ENCODE measurements at regions not wholly inside any gene's neighbourhood (a gene's known extent, or its start where the extent isn't known, plus 50 kb on each side); places are given as distances from the start of the nearest gene placed in this dataset.
A peak's percentile ranks its signal among the peaks of the same experiment; 100 is the strongest.
"Not testable (repeated sequence)": the region's sequence is repeated elsewhere in the genome, so short reads cannot be mapped to it uniquely, and the experiment has no call there.

DNA sequence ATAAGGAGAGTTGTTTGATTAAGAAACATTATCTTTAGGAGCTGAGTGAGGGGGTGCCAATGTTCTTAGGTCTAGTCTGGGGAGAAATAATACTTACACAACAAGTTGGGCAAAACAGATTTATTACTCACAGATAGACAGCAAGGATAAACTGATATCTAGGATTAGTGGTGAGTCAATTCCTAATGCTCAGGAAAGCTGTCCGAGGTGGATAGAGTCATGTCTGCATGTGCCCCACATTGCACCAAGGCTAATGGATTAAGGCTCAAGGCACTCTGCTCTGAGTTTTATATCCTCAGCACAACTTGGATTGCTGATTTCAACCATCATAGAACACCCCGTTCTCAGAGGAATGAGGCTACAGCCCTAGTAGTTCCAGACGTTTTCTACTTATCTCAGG lies 1042.3 kb downstream of the OTOL1 start:
- no peak for DNase-seq

DNA sequence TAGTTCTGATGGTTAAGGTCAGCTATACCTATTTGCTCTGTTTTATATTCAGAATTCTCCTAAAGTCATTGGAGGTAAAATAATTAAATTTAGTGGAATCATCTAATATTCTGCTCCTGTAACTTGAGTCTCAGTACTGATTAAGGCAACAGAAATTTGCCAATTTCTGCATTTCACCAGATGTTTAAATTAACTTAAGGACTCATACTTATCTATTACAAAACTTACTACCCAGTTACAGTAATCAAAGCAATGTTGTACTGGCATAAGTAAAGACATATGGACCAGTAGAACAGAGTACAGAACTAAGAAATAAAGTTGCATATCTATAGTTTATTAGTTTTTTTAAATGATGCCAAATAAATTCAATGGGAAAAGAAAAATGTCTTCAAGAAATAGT lies 1043.8 kb downstream of the OTOL1 start:
- DNase-seq, result no peak

DNA sequence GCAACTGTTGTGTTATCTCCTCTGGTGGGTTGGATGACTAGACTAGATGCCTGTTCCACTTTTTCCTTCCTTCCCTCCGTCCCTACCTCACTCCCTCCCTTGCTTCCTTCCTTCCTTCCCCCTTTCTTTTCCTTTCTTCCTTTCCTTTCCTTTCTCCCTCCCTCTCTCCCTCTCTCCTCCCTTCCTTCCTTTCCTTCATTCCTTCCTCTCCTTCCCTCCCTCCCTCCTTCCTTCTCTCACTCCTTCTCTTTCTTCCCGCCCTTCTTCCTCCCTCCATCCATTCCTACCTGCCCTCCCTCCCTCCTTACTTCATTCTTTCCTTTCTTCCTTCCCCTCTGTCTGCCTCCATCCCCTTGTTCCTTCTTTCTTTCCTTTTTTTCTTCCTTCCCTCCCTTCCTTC lies 1045.3 kb downstream of the OTOL1 start:
- DNase-seq, result no peak

DNA sequence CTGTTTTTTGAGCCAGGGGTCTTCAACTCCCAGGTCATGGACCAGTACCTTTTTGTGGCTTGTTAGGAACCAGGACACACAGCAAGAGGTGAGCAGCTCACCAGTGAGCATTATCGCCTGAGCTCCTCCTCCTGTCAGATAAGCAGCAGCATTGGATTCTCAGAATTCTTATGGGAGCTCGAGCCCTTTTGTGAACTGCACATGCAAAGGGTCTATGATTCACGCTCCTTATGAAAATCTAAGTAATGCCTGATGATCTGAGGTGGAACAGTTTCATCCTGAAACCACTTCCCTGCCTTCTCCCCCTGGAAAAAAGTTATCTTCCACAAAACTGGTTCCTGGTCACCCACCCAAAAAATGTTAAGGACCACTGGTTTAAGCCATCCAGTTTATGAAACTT lies 1047.6 kb downstream of the OTOL1 start:
- no peak for DNase-seq

DNA sequence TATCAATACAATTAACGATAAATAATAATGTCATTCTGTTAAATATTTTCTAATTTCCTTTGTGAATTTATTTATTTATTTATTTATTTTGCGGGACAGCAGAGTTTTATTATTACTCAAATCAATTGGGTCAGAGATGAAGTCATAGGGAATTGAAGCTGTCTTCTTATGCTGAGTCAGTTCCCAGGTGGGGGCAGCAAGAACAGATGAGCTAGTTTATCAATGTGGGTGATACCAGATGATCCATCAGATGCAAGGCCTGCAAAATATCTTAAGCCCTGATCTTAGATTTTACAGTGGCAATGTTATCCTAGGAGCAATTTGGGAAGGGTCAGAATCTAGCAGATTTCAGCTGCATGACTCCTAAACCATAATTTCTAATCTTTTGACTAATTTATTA lies 1050.3 kb downstream of the OTOL1 start:
- no peak for DNase-seq

DNA sequence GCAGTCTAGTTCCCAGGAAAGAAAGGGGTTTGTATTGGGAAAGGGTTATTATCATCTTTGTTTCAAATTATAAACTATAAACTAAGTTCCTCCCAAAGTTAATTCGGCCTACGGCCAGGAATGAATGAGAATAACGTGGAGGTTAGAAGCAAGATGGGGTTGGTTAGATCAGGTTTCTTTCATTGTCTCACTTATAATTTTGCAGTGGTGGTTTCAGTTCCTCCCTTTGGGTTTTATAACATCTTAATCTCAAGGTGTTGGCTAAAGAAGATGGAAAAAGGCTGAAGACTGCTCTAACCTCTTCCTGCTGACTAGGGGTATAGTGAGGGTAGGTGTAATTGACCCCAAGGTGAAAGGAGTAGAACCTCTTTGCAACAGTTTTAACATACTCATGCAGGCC lies 1050.7 kb downstream of the OTOL1 start:
- no peak for DNase-seq

DNA sequence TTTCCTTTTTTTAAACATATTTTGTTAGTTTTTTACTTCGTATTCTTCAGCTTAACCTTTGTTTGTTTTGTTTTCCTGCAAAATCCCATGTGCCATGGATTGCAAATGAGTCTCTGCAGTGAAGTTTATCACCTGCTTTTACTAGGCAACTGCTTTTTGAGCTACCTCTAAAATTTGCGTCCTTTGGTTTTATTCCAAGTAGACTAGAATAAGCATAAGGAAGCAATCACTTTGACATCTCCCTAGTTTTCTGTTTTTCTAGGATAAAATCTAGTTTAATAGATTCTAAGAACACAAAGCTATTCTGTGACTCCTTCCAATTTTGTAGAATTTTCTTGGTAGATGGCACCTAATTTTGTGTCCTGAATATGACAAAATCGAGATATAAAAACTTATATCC lies 1059.2 kb downstream of the OTOL1 start:
- no peak for DNase-seq

DNA sequence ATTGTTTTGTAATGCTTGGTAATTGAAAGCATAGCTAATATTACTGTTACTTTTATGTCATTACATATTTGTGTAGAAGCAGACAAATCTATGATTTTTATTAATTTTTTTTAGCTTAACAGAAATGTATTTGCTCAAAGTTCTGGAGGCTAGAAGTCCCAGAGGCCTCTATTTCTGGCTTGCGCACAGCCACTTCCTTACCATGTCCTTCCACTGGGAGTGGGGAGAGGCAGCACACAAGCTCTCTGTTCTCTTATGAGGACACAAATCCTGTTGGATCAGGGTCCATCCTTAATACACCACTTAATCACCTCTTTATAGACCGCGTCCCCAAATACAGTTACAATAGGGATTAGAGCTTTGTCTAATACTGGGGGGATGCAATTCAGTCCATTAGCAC lies 1061.4 kb downstream of the OTOL1 start:
- no peak for DNase-seq

DNA sequence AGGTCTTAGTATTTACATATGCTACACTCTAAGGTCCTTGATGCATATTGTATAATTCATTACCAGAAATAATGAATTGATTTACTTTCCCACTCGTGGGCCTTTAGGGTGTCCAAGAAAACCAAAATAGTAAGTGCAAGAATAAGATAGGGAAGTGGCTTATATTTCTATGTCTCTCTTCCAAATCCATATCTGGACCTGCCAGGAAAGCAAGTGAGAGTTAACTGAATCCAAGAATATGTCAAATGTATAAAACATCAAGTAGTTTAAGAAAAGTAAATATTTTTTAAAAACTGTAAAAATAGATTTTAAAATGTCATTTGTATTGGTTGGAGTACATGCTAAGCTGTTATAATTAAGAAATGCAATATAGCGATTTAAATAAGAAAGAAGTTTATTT lies 1072.1 kb downstream of the OTOL1 start:
- DNase-seq, result no peak

DNA sequence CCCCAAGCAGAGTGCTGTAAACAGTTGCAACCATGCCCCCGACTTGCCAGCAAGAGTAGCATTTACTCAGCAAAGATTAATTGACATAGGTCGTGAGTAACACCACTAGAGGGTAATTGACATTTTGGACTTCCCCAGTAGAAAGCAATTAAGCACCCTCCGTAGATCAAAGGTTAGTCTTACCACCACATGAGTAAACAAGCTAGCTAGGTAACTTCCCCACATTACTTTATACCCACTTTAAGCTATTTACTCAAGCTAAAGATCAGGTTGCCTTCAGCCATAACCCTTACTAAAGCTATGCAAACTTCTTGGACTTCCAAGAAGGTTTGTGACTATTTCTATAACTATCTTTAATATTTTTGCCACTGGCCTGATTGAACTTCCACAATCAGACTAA lies 1072.7 kb downstream of the OTOL1 start:
- DNase-seq, result no peak

DNA sequence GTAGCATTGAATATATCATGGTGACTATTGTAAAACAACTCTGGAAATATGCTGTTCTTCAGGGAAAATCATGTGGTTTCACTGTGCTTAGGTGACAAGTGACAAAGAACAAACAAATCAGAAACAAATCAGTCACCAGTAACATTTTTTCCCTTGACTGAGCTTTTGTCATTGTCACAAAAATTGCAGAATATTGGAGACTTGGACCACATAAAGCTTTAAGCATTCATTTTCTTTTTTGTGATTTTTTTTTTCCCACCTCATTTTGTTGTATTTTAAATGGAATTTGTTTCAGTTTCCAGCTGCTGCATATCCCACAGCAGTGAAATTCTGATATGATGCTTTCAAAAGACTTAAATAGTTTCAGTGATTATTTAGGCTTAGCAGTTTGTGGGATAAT lies 1088.4 kb downstream of the OTOL1 start:
- peak; percentile 56 to 65 for DNase-seq

DNA sequence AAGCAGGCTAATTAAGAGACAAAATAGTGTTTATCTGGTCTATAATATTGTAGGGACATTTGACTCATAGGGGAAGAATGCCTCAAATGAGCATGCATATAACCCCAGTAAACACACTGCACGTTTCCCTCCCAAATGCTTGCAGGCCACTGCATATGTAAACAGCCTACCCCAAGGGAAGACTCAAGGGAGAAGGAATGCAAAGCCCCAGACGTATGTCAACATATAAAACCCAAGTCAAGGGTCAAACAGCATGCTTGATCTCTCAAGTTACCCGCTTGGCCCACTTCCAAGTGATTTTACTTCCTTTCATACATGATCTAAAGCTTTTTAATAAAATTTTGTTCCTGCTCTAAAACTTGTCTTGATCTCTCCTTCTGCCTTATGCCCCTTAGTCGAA lies 1090.0 kb downstream of the OTOL1 start:
- DNase-seq, result no peak

DNA sequence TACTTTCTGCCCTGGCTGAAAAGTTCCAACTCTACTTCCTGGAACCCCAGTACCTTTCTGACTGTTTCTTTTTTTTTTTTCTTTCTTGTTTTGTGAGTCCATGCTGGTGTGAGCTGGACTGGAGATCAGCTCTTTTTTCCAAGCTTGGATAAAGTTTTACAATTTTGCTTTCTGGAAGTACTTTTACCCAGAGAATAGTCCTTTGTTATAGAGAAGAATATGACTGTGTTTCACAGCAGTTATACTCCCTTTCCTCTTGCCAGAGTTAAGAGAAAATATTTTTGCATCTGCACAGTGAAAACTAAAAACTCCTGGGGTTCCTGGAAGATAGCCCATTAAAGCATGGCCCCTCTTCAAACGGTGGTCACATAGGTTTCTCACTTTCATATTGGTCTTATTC lies 1100.6 kb downstream of the OTOL1 start:
- DNase-seq, result no peak

DNA sequence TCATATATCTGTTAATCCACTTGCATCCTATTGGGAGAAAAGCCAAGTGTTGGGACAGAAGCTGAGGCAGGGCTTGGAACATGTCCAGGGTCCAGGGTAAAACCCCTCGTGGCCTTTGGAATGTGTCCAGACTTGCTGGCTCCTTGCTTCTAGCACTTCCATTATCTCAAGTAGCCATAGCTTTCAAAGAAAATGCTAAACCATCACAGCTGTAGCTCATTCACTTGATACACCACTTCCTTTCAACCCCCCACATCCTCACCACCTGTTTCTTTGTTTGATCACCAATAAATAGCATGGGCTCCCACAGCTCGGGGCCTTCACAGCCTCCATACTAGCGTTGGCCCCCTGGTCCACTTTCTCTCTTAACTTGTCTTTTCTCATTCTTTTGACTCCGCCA lies 1101.9 kb downstream of the OTOL1 start:
- peak; percentile 6 to 24 for DNase-seq

DNA sequence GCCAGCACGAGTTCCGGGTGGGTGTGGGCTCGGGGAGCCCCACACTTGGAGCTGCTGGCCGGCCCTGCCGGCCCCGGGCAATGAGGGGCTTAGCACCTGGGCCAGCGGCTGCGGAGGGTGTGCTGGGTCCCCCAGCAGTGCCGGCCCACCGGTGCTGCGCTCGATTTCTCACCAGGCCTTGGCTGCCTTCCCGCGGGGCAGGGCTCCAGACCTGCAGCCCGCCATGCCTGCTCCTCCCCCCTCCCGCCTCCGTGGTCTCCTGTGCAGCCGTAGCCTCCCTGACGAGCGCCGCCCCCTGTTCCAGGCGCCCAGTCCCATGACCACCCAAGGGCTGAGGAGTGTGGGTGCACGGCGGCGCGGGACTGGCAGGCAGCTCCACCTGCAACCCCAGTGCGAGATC lies 1103.1 kb downstream of the OTOL1 start:
- DNase-seq, result not testable (repeated sequence)

DNA sequence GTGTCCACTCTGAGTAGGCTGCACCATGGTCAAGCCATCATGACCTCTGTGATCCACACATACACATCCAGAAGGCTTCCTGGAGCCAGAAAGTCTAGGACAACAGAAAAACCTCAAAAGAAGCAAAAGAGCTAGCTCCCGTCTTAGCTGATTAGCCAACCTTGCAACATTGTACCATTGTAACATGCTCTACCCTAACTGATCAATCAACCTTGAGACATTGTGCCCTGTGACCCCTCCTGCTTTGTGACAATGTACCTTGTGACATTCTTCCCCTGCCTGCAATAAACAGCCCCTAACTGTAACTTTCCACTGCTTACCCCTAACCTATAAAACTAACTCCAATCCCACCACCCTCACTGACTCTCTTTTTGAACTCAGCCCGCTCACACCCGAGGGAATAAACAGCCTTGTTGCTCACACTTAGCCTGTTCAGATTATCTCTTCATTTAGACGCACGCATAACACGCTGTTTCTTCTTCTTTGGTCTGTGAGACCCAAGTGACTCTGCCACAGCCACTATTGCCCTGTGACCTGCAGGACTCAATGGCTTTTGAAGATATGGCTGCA lies 1104.6 kb downstream of the OTOL1 start:
- DNase-seq, result no peak

DNA sequence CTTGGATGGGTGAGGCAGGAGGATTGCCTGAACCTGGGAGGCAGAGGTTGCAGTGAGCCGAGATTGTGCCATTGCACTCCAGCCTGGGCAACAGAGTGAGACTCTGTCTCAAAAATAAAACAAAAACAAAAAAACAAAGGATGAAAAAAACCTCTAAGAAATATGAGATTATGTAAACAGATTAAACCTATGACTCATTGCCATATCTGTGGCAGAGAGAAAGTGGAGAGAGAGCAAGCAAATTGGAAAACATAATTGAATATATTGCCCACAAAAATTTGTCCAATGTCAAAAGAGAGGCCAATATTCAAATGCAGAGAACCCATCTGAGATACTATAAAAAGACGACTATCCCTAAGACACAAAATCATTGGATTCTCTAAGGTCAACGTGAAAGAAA lies 1106.0 kb downstream of the OTOL1 start:
- no peak for DNase-seq

DNA sequence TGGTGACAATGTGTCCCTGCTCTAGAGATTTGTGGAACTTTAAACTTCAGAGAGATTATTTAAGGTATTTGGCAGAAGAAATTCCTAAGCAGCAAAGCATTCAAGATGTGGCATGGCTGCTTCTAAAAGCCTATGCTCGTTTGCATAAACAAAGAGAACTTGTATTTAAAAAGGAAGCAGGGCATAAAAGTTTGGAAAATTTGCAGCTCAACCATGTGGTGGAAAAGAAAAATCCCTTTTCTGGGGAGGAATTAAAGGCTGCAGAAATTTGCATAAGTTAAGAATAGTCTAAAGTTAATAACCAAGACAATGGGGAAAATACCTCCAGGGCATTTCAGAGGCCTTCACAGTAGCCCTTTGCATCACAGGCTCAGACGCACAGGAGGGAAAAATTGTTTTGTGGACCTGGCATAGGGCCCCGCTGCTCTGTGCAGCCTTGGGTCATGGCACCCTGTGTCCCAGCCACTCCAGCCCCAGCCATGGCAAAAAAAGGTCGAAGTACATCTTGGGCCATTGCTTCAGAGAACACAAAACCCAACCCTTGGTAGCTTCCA lies 1109.1 kb downstream of the OTOL1 start:
- no peak for DNase-seq

DNA sequence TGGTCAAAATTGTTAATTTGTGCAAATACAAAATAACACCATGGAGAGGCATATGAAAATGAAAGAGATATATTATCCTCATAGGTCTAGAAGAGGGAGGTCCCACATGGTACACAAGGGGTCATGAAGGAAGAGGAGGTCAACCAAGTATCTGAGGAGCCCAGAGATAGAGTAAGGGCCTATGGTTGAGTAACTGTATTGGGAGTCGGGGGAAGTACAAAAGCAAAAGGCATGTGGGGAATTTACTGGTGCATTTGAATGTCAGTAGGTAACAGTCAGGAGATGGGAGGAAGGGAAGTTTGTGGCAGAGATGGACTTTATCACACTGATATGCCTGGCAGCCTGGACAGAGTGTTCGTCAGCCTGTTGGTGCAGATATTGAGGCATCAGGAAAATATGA lies 1113.7 kb downstream of the OTOL1 start:
- DNase-seq, result no peak

DNA sequence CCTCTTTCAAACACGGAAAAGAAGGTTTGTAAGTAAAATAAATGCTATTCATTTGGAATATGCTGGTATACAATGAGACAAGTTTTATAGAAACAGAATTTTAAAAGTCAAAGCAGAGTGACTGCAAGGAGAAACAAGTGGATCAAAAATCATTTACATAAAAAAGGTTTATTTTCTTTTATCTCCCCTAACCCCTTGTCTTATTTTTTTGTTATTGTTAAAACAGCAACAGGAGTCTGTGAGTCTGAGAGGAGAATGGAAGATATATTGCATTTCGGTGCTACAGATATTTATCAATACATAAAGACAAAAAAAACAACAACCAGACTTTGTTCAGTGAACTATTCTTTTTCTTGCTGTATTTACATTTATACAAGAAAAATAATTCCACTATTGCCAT lies 1116.4 kb downstream of the OTOL1 start:
- no peak for DNase-seq

DNA sequence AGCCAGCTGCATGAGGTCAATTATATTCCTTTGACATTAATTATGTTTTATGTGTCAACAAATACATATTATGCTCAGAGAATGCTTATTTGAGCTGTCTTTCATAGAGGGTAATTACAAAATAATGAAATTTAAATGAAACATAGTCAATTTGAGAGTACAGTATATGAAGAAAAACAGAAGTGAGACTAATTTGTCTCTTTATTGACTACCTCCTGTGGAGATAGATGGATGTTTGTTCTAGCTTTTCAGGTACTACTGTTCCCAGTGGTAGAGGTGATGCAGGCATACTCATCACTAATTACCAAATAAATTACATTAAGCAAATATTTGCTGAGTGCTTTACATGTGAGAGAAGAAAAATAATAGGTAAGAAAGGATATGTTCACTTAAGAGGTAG lies 1129.6 kb downstream of the OTOL1 start:
- no peak for DNase-seq

DNA sequence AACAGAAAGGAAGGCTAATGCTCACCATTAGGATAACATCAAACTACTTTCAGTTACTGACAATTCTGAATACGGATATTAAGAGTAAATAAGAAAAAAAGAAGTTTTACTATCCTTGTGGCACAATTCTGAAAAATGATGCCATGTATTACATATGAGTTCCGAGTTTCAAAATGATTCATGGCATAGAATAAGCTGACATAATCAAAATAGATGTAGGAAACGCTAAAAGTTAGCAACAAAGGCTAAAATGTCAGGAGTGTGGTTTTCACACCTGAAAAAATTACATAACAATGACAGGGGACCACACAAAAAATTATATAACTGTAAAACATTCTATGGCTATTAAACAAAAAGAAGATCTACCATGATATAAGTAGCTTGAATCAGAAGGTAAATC lies 1131.9 kb downstream of the OTOL1 start:
- no peak for DNase-seq

DNA sequence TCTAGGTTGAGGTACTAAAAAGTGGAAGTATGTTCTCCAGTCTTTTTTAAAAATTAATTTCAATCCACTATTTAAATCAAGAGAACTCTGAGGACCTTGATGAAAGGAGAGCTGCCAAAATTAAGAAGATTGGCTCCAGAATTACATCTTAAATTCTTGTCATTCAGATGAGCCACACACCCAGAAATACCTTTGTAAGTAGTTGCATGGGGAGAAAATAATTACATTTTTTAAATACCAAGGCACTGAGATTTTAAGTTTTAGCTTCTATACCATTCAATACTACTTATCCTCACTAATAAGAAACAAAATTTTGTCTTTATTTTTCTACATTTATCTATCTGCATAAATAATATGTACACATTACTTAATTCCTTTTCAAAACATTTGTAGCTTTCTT lies 1132.8 kb downstream of the OTOL1 start:
- no peak for DNase-seq

DNA sequence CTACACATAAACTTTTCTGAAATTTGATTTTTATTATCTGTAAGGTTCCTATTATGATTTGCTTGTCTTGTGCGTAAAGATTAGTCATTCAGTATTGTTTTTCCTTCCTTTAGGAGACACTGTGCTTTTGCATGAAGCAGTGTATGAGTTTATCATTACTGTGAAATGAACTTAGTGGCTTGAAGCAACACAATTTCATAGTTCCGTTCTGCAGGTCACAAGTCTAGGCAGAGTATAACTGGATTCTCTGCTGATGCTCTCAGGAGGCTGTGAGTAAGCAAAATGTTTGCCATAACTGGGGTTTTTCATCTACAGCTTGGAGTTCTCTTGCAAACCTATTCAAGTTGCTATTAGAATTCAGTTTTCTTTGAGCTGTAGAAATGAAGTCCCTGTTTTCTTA lies 1136.1 kb downstream of the OTOL1 start:
- no peak for DNase-seq

DNA sequence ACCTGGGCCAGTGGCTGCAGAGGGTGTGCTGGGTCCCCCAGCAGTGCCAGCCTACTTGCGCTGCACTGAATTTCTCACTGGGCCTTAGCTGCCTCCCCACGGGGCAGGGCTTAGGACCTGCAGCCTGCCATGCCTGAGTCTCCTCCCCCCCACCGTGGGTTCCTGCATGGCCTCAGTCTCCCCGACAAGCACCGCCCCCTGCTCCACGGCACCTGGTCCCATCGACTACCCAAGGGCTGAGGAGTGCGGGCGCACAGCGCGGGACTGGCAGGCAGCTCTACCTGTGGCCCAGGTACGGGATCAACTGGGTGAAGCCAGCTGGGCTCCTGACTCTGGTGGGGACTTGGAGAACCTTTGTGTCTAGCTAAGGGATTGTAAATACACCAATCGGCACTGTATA lies 1143.6 kb downstream of the OTOL1 start:
- DNase-seq, result not testable (repeated sequence)

Measured in right lung (tissue), 2 donors.